DND-41 (cell line): ENCODE measurements at regions not wholly inside any gene's neighbourhood (a gene's known extent, or its start where the extent isn't known, plus 50 kb on each side); places are given as distances from the start of the nearest gene placed in this dataset.

Experiments used
- ATAC-seq: fragments of 200-7000 bp; cut with Tn5 transposase; 3 replicates; pipeline ENCODE4 v1.9.1; 2021; ENCODE audit warnings: low read depth; ENCODE audit not compliant: insufficient read depth
- DNase-seq: peaks from one replicate; pipeline ENCODE4 v3.0.0-alpha.2; 2020
- H2AFZ ChIP-seq: 2 replicates; pipeline ENCODE4 v1.6.0; 2012; ENCODE audit warnings: low read depth, low read length
- H3K27ac ChIP-seq: 2 replicates; pipeline ENCODE4 v1.5.1; 2012; ENCODE audit warnings: low read length, inconsistent platforms
- H3K27me3 ChIP-seq: fragments of 200-600 bp; sonication (generic); 2 replicates; pipeline ENCODE4 v1.6.0; 2012; ENCODE audit warnings: low read length, mild to moderate bottlenecking, inconsistent platforms; ENCODE audit not compliant: insufficient read depth, poor library complexity
- H3K36me3 ChIP-seq: 2 replicates; pipeline ENCODE4 v1.5.1; 2012; ENCODE audit warnings: low read length, inconsistent platforms; ENCODE audit not compliant: insufficient read depth
- H3K4me1 ChIP-seq: 2 replicates; pipeline ENCODE4 v1.5.1; 2012; ENCODE audit warnings: mild to moderate bottlenecking, low read length; ENCODE audit not compliant: insufficient read depth
- H3K4me2 ChIP-seq: 2 replicates; pipeline ENCODE4 v1.6.0; 2012; ENCODE audit warnings: mild to moderate bottlenecking, moderate library complexity, low read length, inconsistent platforms; ENCODE audit not compliant: insufficient read depth
- H3K4me3 ChIP-seq, 2 experiments: fragments of 200-600 bp in 1 of 2; shearing (Covaris generic) in 1 of 2; 2 replicates each; pipeline ENCODE4 v1.5.1; 2012 to 2016; ENCODE audit warnings: inconsistent platforms in 2 of 2, low read length in 2 of 2, mild to moderate bottlenecking in 2 of 2, low read depth in 1 of 2, moderate library complexity in 1 of 2
- H3K79me2 ChIP-seq: 2 replicates; pipeline ENCODE4 v1.6.0; 2012; ENCODE audit warnings: low read length, inconsistent platforms; ENCODE audit not compliant: insufficient read depth
- H3K9ac ChIP-seq: 2 replicates; pipeline ENCODE4 v1.6.0; 2012; ENCODE audit warnings: low read depth, mild to moderate bottlenecking, inconsistent platforms, low read length, moderate library complexity
- H3K9me3 ChIP-seq: 2 replicates; pipeline ENCODE4 v1.5.1; 2012; ENCODE audit warnings: low read length, moderate library complexity, mild to moderate bottlenecking, inconsistent platforms; ENCODE audit not compliant: insufficient read depth, severe bottlenecking
- H4K20me1 ChIP-seq: 2 replicates; pipeline ENCODE4 v1.6.0; 2012; ENCODE audit warnings: low read length; ENCODE audit not compliant: insufficient read depth
- EZH2 ChIP-seq: IDR thresholded peaks from 3 replicates; pipeline ENCODE4 v1.6.1; 2012; ENCODE audit warnings: borderline replicate concordance, low read depth, mild to moderate bottlenecking, moderate library complexity, low read length, inconsistent platforms; ENCODE audit not compliant: severe bottlenecking
- TF ChIP-seq, protein P1 (sequence below): IDR thresholded peaks from 2 replicates; pipeline ENCODE4 v1.5.1; 2012; ENCODE audit warnings: borderline replicate concordance, low read length, moderate library complexity, mild to moderate bottlenecking; ENCODE audit not compliant: poor library complexity, severe bottlenecking; ENCODE audit errors: extremely low read depth

DNA sequence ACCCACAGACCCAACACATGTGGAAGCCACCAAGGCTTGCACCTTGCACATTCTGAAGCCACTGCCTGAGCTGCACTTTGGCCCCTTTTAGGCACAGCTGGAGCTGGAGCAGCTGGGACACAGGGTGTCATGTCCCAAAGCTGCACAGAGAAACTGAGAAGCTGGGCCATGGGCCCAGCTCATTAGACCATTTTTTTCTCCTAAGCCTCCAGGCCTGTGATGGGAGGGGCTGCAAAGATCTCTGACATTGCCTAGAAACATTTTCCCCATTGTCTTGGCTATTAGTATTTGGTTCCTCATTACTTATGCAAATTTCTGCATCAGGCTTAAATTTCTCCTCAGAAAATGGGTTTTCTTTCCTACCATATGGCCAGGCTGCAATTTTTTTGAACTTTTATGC lies 447.4 kb upstream of the HS3ST1 start:
- no peaks in the 10 kb centered on the region for H3K36me3 ChIP-seq
- H3K27me3 ChIP-seq: no peaks in the 10 kb centered on the region
- H3K79me2 ChIP-seq: no peaks in the 10 kb centered on the region
- H3K27ac ChIP-seq: no peak overlapping the region
- ATAC-seq: no peak
- no peak overlapping the region for H3K4me3 ChIP-seq
- no peak overlapping the region for H3K4me2 ChIP-seq
- H3K4me1 ChIP-seq: no peaks in the 10 kb centered on the region
- H3K9me3 ChIP-seq: peaks cover 2% of the 10 kb centered on the region
- TF ChIP-seq, protein P1, sequence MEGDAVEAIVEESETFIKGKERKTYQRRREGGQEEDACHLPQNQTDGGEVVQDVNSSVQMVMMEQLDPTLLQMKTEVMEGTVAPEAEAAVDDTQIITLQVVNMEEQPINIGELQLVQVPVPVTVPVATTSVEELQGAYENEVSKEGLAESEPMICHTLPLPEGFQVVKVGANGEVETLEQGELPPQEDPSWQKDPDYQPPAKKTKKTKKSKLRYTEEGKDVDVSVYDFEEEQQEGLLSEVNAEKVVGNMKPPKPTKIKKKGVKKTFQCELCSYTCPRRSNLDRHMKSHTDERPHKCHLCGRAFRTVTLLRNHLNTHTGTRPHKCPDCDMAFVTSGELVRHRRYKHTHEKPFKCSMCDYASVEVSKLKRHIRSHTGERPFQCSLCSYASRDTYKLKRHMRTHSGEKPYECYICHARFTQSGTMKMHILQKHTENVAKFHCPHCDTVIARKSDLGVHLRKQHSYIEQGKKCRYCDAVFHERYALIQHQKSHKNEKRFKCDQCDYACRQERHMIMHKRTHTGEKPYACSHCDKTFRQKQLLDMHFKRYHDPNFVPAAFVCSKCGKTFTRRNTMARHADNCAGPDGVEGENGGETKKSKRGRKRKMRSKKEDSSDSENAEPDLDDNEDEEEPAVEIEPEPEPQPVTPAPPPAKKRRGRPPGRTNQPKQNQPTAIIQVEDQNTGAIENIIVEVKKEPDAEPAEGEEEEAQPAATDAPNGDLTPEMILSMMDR: no peak
- no peak for TF ChIP-seq EZH2
- no peak for DNase-seq
- H2AFZ ChIP-seq: no peak overlapping the region
- H4K20me1 ChIP-seq: no peaks in the 10 kb centered on the region
- H3K9ac ChIP-seq: no peak overlapping the region

- Histone ChIP-seq H4K20me1 (no peaks in the 10 kb centered on the region), H3K79me2 (no peaks in the 10 kb centered on the region), H3K4me3 (no peak overlapping the region), H3K9me3 (no peaks in the 10 kb centered on the region), H3K27me3 (no peaks in the 10 kb centered on the region), H3K36me3 (no peaks in the 10 kb centered on the region), H3K9ac (no peak overlapping the region), H3K27ac (no peak overlapping the region), H3K4me2 (no peak overlapping the region), H2AFZ (no peak overlapping the region), H3K4me1 (no peaks in the 10 kb centered on the region)
- ATAC-seq (no peak), DNase-seq (no peak)
- no peak for TF ChIP-seq EZH2
- TF ChIP-seq, protein P1: no peak
These were observed 440.6 kb upstream of the HS3ST1 start for GRCh38 chr4:11869191-11869870.

- Histone ChIP-seq H2AFZ (no peak overlapping the region), H3K27ac (no peak overlapping the region), H3K36me3 (no peaks in the 10 kb centered on the region), H3K4me1 (no peaks in the 10 kb centered on the region), H3K9me3 (no peaks in the 10 kb centered on the region), H3K4me3 (no peak overlapping the region), H3K27me3 (no peaks in the 10 kb centered on the region), H4K20me1 (no peaks in the 10 kb centered on the region), H3K79me2 (no peaks in the 10 kb centered on the region), H3K4me2 (no peak overlapping the region), H3K9ac (no peak overlapping the region)
- no peak for ATAC-seq
- TF ChIP-seq EZH2: no peak
- TF ChIP-seq, protein P1: no peak
- no peak for DNase-seq
These were observed 437.7 kb upstream of the HS3ST1 start for GRCh38 chr4:11866391-11866790.

GRCh38 chr4:11860996-11861395 lies 432.3 kb upstream of the HS3ST1 start:
- no peak overlapping the region for H2AFZ ChIP-seq
- no peak for ATAC-seq
- TF ChIP-seq EZH2: no peak
- TF ChIP-seq, protein P1: no peak

More at GRCh38 chr4:11860996-11861395, 432.3 kb upstream of the HS3ST1 start:
- DNase-seq: no peak
- Histone ChIP-seq H3K36me3 (no peaks in the 10 kb centered on the region), H3K4me2 (no peak overlapping the region), H3K9ac (no peak overlapping the region), H3K4me3 (no peak overlapping the region), H3K79me2 (no peaks in the 10 kb centered on the region), H3K27me3 (no peaks in the 10 kb centered on the region), H3K27ac (no peak overlapping the region), H4K20me1 (no peaks in the 10 kb centered on the region), H3K9me3 (no peaks in the 10 kb centered on the region), H3K4me1 (no peaks in the 10 kb centered on the region)
